Stimulated activated CD4-positive, alpha-beta T cell treated with anti-CD3 and anti-CD28 coated beads, Interleukin-4, amount 100 ng/mL, for 48 hours (primary cell): ENCODE measurements at regions not wholly inside any gene's neighbourhood (a gene's known extent, or its start where the extent isn't known, plus 50 kb on each side); places are given as distances from the start of the nearest gene placed in this dataset.

Experiments
- DNase-seq, 2 donors: peaks; one replicate each; pipeline ENCODE4 v3.0.0-alpha.2; 2020; ENCODE audit warnings: low read depth in 2 of 2

GRCh38 chr7:22962775-22963350, 51.1 kb downstream of the HYCC1 start:
- DNase-seq, result no peak

DNA sequence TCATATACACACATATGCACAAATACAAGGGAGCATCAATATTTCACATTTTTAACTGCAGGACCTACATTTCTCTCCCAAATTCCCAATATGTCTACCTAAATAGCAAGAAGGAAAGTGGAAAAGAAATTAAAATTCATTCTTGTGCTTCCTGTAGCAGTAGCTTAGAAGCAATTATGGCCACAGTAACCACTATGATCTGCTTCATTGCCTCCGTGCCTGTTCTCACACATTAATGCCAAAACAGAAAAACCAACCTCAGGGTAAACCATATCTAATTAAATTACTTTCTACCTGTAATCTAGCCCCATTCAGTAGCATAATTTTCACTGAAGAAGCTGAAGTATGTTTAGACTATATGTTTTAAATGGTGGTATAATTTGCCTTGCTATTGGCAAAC, 55.2 kb downstream of the HYCC1 start:
- no peak for DNase-seq

DNA sequence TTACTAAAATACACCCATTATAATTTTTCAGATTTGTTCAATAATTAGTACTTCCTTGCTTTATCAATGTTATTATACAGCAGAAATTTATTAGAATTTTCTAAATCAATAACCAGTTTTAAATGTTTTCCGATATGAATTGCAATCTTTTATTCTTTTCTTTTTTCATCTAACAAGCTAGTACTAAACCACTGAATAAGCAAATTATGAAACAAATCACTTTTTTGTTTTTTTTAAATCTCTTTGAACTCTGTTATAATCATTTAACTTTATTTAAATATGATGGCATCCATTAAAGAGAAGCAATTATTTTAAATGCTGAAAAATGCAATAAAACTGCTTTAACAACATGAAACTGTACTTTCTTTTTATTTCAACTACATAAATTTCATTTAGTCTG, 59.7 kb downstream of the HYCC1 start:
- no peak for DNase-seq

DNA sequence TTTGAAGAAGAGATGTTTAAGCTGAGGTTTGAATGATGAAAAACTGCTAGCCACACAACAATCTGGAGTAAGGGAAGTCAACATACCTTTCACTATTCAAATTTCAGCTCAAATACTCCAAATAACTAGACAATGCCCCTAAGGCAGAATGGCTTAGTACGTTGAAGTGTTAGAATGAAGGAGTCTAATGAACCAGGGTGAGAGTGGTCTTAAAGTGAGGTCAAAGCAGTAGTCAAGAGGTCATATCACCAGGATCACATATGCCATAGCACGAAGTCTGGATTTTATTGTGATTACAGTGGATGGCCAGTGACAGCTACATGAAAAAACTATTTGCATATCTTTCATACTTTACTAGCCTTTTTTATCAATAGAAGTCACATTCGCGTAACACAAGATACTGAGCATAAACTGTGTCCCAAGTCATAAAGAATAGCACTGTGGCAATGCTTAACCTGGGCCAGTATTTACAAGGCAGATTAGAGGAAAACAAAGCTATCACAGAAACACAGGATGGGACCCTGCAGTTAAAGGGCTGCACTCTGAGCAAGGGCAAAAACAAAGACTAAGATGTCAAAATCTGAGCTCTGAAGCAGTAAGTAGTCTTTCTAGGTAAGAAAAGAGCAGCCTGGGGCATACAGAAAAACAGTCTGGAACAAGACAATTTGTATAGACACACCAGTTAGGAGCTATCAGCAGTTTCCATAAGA, 61.5 kb downstream of the HYCC1 start:
- DNase-seq, result no peak

DNA sequence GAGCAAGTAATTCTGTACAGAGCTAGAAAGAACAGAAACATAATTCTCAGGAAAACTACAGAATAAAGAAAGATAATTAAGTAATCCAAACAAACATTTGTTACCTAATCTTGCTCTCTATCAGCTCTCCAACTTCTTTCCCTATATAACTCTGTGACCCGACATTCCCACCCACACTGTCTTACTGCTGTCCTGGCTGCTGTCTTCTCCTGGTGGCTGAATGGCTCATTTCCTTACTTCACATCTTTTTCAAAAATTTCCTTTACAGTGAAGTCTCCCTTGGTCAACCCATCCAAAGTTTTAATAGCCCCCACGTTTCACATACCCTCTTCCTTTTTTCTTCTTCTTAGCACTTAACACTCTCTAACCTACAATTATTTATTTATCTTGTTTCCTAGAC, 64.0 kb downstream of the HYCC1 start:
- no peak for DNase-seq

GRCh38 chr7:22949221-22949620, 64.7 kb downstream of the HYCC1 start:
- no peak for DNase-seq

DNA sequence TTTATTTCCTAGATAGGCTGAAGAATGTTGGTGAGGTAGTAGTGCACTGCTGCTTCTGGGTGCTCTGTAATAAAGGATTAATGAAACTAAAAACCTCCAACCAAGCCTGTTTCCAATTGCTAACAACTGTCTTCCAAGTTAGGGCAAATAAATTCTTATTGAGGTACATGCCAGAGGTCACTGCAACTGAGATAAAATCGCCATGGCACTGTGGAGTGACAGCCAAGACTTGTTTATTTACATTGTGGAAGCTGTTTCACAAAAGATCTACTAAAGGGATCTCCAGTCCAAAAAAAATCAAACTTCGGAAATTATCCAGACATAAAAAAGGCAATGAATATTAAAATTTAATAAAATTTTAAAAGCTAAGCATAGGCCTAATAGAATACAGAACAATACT, 65.2 kb downstream of the HYCC1 start:
- DNase-seq, result no peak

DNA sequence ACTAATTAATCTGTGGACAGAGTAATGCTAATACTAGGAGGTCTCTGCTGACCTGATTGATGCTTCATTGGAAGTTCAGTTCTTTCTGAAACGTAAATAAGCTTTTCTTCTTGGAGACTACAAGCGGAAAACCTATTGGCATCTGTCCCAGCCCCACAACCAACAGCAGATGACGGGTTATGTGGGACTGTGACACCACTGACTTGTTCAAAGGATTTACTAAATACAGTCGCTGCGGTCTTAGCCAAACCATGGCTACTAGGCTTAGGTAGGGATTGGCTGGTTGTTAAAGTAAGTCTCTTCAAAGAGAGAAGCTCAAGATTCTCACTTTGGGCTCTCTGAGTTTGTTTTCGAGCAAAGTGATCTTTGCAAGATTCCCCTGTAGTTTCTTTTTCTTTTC, 68.3 kb downstream of the HYCC1 start:
- no peak for DNase-seq

DNA sequence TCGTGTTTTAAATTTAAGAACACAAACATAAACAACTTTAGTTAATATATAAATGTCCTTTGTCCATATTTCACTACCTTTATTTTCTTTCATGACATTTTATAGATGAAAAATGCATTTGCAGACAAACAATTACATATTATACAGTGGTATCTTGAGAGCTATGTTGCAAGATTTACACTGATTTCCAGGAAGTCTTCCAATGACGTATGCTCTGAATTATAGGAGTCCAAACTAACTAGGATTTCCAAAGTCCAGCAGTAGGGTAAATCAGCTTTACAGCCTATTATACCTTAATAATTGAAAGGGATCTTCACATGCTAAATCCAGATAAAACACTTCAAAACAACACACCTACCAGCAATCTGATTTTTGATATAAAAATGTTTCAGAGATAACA, 69.4 kb downstream of the HYCC1 start:
- DNase-seq, result no peak

- no peak for DNase-seq
Observed at GRCh38 chr7:22944022-22944421, 69.9 kb downstream of the HYCC1 start.

DNA sequence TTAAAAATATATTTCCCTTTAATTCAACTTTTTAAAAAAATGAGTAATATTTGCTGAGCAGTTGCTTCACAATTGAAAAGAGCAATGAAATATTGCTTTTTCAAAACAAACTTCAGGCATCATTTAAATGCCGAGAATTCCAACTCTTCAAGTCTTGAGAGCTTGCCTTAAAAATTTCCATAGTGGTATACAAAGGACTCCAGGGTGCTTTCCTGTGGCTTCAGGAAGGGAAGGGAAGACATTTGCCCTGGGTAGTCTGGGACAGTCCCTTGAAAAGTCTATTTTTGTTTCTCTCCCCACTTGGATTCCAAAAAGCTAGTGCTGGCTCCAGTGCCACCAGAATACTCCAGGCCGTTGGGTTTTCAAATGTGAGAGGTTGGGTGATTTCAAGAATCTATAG, 71.7 kb downstream of the HYCC1 start:
- DNase-seq, result no peak

DNA sequence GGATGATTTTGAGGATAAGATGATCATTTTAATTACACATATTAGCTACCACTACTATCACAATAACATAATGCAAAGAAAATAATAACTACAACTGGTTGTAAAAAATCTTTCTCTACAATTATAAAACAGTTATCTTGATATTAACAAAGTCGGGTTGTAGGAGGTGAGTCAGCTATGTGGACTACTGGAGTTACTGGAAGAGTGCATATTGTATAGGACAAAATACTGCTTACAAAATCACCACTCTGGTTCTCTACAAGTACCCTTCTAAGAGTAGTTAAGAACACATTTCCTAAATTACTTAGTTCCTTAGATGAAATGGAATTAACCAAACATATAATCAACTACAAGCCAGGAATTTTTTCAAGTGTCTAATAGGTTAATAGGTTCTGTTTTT, 74.1 kb downstream of the HYCC1 start:
- DNase-seq, result no peak

GRCh38 chr7:22937946-22938345, 76.0 kb downstream of the HYCC1 start:
- no peak for DNase-seq

GRCh38 chr7:22936246-22936645, 77.7 kb downstream of the HYCC1 start:
- DNase-seq, result no peak

DNA sequence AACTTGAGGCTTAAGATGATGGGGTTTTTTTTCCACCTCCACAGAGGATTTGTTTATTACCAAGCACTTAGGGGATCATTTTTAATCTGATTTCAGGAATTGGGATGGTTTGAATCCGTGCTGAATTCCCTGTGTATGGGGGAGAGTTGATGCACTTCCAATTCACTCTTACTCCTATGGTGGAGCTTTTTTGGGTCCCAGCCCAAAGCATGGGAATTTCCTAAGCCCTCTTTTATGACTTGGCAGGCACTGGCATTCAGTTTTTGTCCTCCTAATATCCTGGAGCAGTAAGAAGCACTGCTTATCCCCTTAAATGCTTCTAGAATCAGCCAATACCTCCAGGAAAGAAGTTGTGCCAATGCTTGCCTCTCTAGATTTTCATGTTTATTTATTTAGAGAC, 78.7 kb downstream of the HYCC1 start:
- DNase-seq, result no peak

GRCh38 chr7:22934473-22935065, 79.4 kb downstream of the HYCC1 start:
- DNase-seq, result no peak

DNA sequence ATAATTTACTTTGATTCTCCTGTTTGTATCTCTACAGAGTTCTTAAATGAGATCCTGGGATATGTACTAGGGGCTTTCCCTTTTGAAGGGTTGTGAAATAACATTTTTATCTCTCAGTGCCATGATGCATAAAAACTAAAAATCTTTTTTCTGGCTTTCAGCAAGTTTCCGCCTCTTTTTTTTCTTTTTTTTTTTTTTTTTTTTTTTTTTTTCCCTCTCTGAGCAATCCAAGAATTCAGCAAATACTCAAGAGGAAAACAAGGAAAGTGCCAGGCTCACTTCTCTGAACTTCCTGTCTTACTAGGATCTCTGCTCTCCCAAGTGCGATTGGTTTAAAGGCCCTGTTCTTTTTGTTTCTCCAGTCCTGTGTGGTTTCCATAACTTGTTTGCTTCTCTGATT, 79.9 kb downstream of the HYCC1 start:
- DNase-seq, result no peak

DNA sequence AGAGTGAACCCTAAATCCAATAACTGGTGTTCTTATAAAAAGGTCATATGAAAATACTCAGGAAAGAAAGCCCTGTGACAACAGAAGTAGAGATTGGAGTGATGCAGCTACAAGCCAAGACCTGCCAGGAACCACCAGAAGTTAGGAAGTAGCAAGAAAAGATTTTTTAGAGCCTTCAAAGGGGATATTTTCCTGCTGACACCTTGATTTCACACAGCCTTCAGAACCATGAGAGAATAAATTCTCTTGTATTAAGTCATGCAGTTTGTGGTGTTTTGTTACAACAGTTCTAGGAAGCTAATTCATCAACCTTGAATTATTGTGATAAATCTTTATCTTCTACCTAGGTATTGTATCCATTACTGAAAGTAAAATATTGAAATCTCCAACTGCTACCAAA, 81.0 kb downstream of the HYCC1 start:
- no peak for DNase-seq

GRCh38 chr7:22931011-22931410, 82.9 kb downstream of the HYCC1 start:
- DNase-seq, result no peak

GRCh38 chr7:22922307-22922706, 91.6 kb downstream of the HYCC1 start:
- no peak for DNase-seq

GRCh38 chr7:22921386-22922086, 92.4 kb downstream of the HYCC1 start:
- DNase-seq, result no peak

GRCh38 chr7:22920672-22921071, 93.3 kb downstream of the HYCC1 start:
- no peak for DNase-seq

GRCh38 chr7:22913158-22913557, 90.5 kb upstream of the TOMM7 start:
- no peak for DNase-seq
